ENCODE measurements at regions not wholly inside any gene's neighbourhood (a gene's known extent, or its start where the extent isn't known, plus 50 kb on each side); places are given as distances from the start of the nearest gene placed in this dataset.

GRCh38 chr13:69389899-69390298, 717.7 kb upstream of the ATXN8OS start:
- no peak overlapping the region for H3K4me3 ChIP-seq (ENCODE audit: low read depth, low read length)
- peak; percentile 86 for DNase-seq (ENCODE audit: low read depth)
- peak; percentile 74 for TF ChIP-seq MYC (IDR thresholded peaks at IDR 0.05; ENCODE audit: low read depth, low read length)
- TF ChIP-seq MAX (IDR thresholded peaks at IDR 0.05; ENCODE audit: low read depth, low read length): peak; percentile 55
- no peak for TF ChIP-seq POLR2A (IDR thresholded peaks at IDR 0.05; ENCODE audit: extremely low read depth, insufficient read length)
- no peak for TF ChIP-seq CTCF (IDR thresholded peaks at IDR 0.05; ENCODE audit: low read depth, low read length)

- H3K4me3 ChIP-seq (ENCODE audit: low read depth, low read length): no peak overlapping the region
- TF ChIP-seq CTCF (IDR thresholded peaks at IDR 0.05; ENCODE audit: low read depth, low read length) (no peak), POLR2A (IDR thresholded peaks at IDR 0.05; ENCODE audit: extremely low read depth, insufficient read length) (no peak), MAX (IDR thresholded peaks at IDR 0.05; ENCODE audit: low read depth, low read length) (no peak), MYC (IDR thresholded peaks at IDR 0.05; ENCODE audit: low read depth, low read length) (no peak)
- DNase-seq (ENCODE audit: low read depth): no peak
Measured at GRCh38 chr13:69373747-69374425, 733.7 kb upstream of the ATXN8OS start.

GRCh38 chr13:69363360-69363759, 744.3 kb upstream of the ATXN8OS start:
- no peak for TF ChIP-seq MAX (IDR thresholded peaks at IDR 0.05; ENCODE audit: low read depth, low read length)
- DNase-seq (ENCODE audit: low read depth): no peak
- no peak overlapping the region for H3K4me3 ChIP-seq (ENCODE audit: low read depth, low read length)

- no peak overlapping the region for H3K4me3 ChIP-seq (ENCODE audit: low read depth, low read length)
- TF ChIP-seq MYC (IDR thresholded peaks at IDR 0.05; ENCODE audit: low read depth, low read length) (no peak), CTCF (IDR thresholded peaks at IDR 0.05; ENCODE audit: low read depth, low read length) (no peak), MAX (IDR thresholded peaks at IDR 0.05; ENCODE audit: low read depth, low read length) (no peak), POLR2A (IDR thresholded peaks at IDR 0.05; ENCODE audit: extremely low read depth, insufficient read length) (no peak)
- DNase-seq (ENCODE audit: low read depth): no peak
Measured at GRCh38 chr13:69331245-69331644, 776.4 kb upstream of the ATXN8OS start.

- peak; percentile 42 for DNase-seq (ENCODE audit: low read depth)
- H3K4me3 ChIP-seq (ENCODE audit: low read depth, low read length): no peak overlapping the region
- no peak for TF ChIP-seq CTCF (IDR thresholded peaks at IDR 0.05; ENCODE audit: low read depth, low read length)
- TF ChIP-seq POLR2A (IDR thresholded peaks at IDR 0.05; ENCODE audit: extremely low read depth, insufficient read length): no peak
- no peak for TF ChIP-seq MAX (IDR thresholded peaks at IDR 0.05; ENCODE audit: low read depth, low read length)
- TF ChIP-seq MYC (IDR thresholded peaks at IDR 0.05; ENCODE audit: low read depth, low read length): no peak
Measured at GRCh38 chr13:69324090-69324886, 783.3 kb upstream of the ATXN8OS start.

- DNase-seq (ENCODE audit: low read depth): no peak
- no peak for TF ChIP-seq MAX (IDR thresholded peaks at IDR 0.05; ENCODE audit: low read depth, low read length)
- no peak for TF ChIP-seq POLR2A (IDR thresholded peaks at IDR 0.05; ENCODE audit: extremely low read depth, insufficient read length)
- no peak for TF ChIP-seq MYC (IDR thresholded peaks at IDR 0.05; ENCODE audit: low read depth, low read length)
- no peak for TF ChIP-seq CTCF (IDR thresholded peaks at IDR 0.05; ENCODE audit: low read depth, low read length)
- H3K4me3 ChIP-seq (ENCODE audit: low read depth, low read length): no peak overlapping the region
Measured at GRCh38 chr13:69319656-69320055, 788.0 kb upstream of the ATXN8OS start.
